BLaER1 treated with 17β-estradiol and CSF1 and Interleukin-3, amounts not matched to agents 10 nM and 100 nM (cell line): ENCODE measurements at regions not wholly inside any gene's neighbourhood (a gene's known extent, or its start where the extent isn't known, plus 50 kb on each side); places are given as distances from the start of the nearest gene placed in this dataset.

ENCODE experiments used
- H3K27ac ChIP-seq, 11 experiments: shearing (Covaris generic); formaldehyde crosslinking; 2 replicates each; pipeline ENCODE4 v1.8.1; 2022
- H3K27me3 ChIP-seq, 11 experiments: shearing (Covaris generic); formaldehyde crosslinking; 2 replicates each; pipeline ENCODE4 v1.8.1; 2022
- H3K36me3 ChIP-seq, 11 experiments: shearing (Covaris generic); formaldehyde crosslinking; 2 replicates each; pipeline ENCODE4 v1.8.1; 2022
- H3K4me1 ChIP-seq, 10 experiments: shearing (Covaris generic); formaldehyde crosslinking; 2 replicates each; pipeline ENCODE4 v1.8.1; 2022
- H3K4me2 ChIP-seq, 11 experiments: shearing (Covaris generic); formaldehyde crosslinking; 2 replicates each; pipeline ENCODE4 v1.8.1; 2022
- H3K4me3 ChIP-seq, 10 experiments: shearing (Covaris generic); formaldehyde crosslinking; 2 replicates each; pipeline ENCODE4 v1.8.1; 2022
- H3K9ac ChIP-seq, 11 experiments: shearing (Covaris generic); formaldehyde crosslinking; 2 replicates each; pipeline ENCODE4 v1.8.1; 2022
- H3K9me3 ChIP-seq, 11 experiments: shearing (Covaris generic); formaldehyde crosslinking; replicated peaks in 1 of 11; 2 replicates each; pipeline ENCODE4 v1.8.1; 2022
- H4K20me1 ChIP-seq, 11 experiments: shearing (Covaris generic); formaldehyde crosslinking; 2 replicates each; pipeline ENCODE4 v1.8.1; 2022
- Cebpa-rat ChIP-seq, 11 experiments: shearing (Covaris generic); IDR thresholded peaks; 2 replicates each; pipeline ENCODE4 v1.8.1; 2022

DNA sequence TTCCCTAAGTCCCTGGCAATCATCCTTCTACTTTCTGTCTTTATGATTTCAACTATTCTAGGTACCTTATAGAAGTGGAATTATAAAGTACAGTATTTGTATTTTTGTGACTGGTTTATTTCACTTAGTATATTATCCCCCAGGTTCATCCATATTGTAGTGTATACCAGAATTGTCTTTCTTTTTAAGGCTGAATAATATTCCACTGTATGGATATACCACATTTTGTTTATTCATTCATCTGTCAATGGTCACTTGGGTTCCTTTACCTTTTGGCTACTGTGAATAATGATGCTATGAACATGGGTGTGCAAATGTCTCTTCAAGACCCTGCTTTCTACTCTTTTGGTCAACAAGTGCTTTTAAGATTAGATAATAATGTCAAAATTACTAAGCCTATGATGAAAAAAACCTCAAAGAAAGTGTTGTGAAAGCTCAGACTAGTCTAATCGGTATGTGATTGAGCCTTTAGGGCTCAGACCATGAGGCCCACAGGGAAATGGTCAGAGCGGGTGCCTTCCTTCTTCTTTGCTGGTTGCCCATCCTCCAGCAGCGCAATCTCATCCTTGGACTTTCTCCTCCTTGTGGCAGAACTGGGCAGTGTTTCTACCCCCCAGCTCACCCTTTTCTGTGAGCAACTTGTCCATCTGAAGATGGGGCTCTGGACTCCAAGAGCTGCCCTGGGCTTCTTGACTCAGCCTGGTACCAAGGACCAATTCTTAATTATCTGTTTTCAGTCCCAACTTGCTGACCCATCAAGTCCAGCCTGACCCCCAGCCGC, 105.4 kb downstream of the TTC8 start:
- no peaks in the 10 kb centered on the region for H3K4me1 ChIP-seq
- peaks cover 10 to 33% (median 25%) of the 10 kb centered on the region in 11 experiments; a peak in 21 of 22 replicates for H3K9me3 ChIP-seq
- no peak for TF ChIP-seq Cebpa-rat (IDR thresholded peaks at IDR 0.05)
- H3K4me2 ChIP-seq: no peak overlapping the region
- H4K20me1 ChIP-seq: no peaks in the 10 kb centered on the region
- H3K27ac ChIP-seq: no peak overlapping the region
- H3K4me3 ChIP-seq: no peak overlapping the region
- no peaks in the 10 kb centered on the region for H3K36me3 ChIP-seq
- H3K27me3 ChIP-seq: no peaks in the 10 kb centered on the region
- no peak overlapping the region for H3K9ac ChIP-seq

DNA sequence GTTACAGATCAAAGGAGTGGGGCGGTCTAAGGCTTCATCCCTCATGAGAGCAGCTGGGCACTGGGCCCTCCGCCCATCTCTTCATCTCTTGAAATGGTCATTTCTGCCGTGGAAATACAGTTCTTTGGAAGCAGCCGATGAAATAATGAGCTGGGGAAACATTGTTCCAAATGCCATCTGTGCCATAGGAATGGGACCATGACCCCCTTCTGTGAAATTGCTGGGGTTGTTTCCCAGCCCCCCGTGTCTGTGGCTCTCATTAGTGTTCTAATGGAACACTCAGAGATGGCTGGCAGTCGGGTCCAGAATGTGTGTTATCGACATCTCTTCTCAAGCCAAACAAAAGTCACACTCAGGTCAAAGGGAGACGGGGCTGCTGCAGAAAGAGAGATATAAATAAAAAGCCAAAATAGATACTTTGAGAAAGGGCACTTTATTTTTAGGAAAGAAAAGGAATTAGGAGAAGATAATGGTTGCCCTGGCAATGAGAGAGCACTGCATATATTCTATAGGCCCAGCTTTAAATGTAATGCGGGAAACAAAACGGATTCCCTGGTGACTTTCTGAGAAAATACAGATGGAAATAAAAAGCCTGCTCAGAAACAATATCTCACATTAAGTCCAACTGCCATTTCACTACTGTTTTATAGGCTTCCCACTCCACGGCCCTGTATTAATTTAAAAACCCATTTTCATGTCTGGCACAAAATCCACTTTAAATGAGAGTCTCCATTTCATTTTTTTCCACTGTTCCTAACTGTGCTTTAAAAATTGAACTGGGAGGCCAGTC, 107.1 kb downstream of the TTC8 start:
- Histone ChIP-seq H3K27me3 (no peaks in the 10 kb centered on the region), H3K4me3 (no peak overlapping the region), H3K9me3 (peaks cover 10 to 33% (median 25%) of the 10 kb centered on the region in 11 experiments; a peak in 21 of 22 replicates), H3K27ac (no peak overlapping the region), H3K36me3 (no peaks in the 10 kb centered on the region), H4K20me1 (no peaks in the 10 kb centered on the region), H3K4me2 (no peak overlapping the region), H3K9ac (no peak overlapping the region), H3K4me1 (no peaks in the 10 kb centered on the region)
- TF ChIP-seq Cebpa-rat (IDR thresholded peaks at IDR 0.05): no peak

DNA sequence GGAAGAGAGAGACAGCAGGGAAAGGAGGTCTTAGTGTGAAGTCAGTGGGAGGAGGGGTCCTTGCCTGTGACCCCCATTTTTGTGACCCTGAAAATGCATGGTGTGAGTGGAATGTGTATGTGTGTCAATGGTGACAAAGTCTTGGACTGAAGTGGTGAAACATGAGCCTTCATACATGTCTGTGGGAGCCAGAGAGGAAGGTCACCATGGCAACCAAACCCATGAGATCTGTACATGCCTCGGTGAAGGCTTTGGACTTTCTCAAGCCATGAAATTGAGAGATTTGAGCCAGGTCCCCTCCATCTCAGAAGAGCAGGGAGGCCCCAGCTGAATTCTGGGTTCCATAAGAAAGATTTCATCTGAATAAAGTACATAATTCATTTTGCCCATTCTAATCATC, 108.7 kb downstream of the TTC8 start:
- Histone ChIP-seq H3K36me3 (no peaks in the 10 kb centered on the region), H3K4me2 (no peak overlapping the region), H3K9ac (no peak overlapping the region), H4K20me1 (no peaks in the 10 kb centered on the region), H3K9me3 (peaks cover 10 to 31% (median 25%) of the 10 kb centered on the region in 11 experiments; a peak in 21 of 22 replicates), H3K27ac (no peak overlapping the region), H3K4me1 (no peaks in the 10 kb centered on the region), H3K4me3 (no peak overlapping the region), H3K27me3 (no peaks in the 10 kb centered on the region)
- TF ChIP-seq Cebpa-rat (IDR thresholded peaks at IDR 0.05): no peak

DNA sequence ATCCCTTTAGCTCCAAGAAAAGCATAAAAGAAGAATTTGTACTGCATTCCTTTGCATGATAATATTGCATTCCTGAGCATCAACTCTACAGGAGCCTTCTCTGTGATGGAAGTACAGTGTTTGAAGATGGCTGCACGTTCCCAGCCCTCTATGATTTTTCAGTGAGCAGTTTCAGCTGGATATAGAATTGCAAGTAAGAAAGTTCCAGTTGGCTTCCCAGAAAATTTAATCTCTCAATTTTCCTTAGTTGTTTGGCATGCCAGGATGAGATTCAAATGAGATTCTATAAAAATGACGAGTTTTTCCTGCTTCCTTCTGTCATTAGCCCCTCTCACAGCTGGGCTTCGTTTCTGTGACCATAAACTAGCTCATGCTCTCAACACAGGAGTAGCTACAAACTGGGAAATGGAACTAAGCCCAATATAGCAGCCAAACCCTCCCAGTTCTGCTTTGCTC, 109.9 kb downstream of the TTC8 start:
- no peak overlapping the region for H3K4me3 ChIP-seq

DNA sequence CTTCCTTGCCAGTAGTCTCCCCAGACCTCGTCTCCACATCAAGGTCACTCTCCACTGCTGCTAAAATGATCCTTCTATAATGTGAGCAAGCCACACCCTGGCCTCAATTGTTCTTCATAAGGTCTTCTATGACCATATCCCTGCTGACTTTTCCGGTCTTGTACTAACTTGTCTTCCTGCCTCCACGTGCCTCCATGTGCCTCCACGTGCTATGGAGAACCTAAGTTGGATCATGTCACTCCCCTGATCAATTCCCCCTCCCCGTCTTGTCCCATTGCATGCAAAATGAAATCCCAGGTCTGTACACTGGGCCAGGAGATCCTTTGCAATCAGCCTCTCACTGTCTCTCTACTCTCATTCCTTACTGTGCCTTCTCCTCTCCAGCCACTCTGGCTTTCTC, 110.6 kb downstream of the TTC8 start:
- TF ChIP-seq Cebpa-rat (IDR thresholded peaks at IDR 0.05): no peak
- Histone ChIP-seq H4K20me1 (no peaks in the 10 kb centered on the region), H3K9me3 (peaks cover 2 to 12% (median 7%) of the 10 kb centered on the region in 11 experiments; a peak in 20 of 22 replicates), H3K36me3 (no peaks in the 10 kb centered on the region), H3K27ac (no peak overlapping the region), H3K4me3 (no peak overlapping the region), H3K27me3 (no peaks in the 10 kb centered on the region), H3K4me1 (no peaks in the 10 kb centered on the region), H3K4me2 (no peak overlapping the region), H3K9ac (no peak overlapping the region)

More for the DNA sequence above, 109.9 kb downstream of the TTC8 start:
- no peaks in the 10 kb centered on the region for H4K20me1 ChIP-seq
- H3K4me1 ChIP-seq: no peaks in the 10 kb centered on the region
- H3K27me3 ChIP-seq: no peaks in the 10 kb centered on the region
- no peaks in the 10 kb centered on the region for H3K36me3 ChIP-seq
- H3K27ac ChIP-seq: no peak overlapping the region
- H3K9ac ChIP-seq: no peak overlapping the region
- H3K9me3 ChIP-seq: peaks cover 8 to 19% (median 14%) of the 10 kb centered on the region in 11 experiments; a peak in 21 of 22 replicates
- TF ChIP-seq Cebpa-rat (IDR thresholded peaks at IDR 0.05): no peak
- H3K4me2 ChIP-seq: no peak overlapping the region

DNA sequence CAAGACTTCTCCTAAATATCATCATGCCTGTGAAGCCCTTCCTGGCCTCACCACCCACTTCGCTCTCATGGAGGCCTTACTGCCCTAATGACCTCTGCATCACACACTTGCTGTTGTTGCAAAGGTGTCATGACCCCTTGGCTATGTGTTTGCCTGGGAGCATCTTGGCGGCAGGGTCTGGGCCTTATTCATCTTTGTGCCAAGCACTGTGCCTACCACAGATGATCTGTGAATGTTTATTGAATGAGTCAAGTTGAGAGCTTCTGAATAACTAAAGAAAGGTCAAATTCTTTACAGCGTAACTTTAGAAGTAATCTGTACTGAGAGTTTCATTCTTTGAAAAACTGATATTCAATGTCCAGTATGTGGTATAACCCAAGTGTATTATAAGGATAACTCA, 113.3 kb downstream of the TTC8 start:
- Histone ChIP-seq H3K4me1 (peaks cover 0 to 7% (median 0%) of the 10 kb centered on the region in 10 experiments; a peak in 3 of 20 replicates), H3K4me2 (no peak overlapping the region), H3K27me3 (no peaks in the 10 kb centered on the region), H4K20me1 (no peaks in the 10 kb centered on the region), H3K9ac (no peak overlapping the region), H3K27ac (no peak overlapping the region), H3K4me3 (no peak overlapping the region), H3K36me3 (no peaks in the 10 kb centered on the region), H3K9me3 (no peaks in the 10 kb centered on the region)
- no peak for TF ChIP-seq Cebpa-rat (IDR thresholded peaks at IDR 0.05)

DNA sequence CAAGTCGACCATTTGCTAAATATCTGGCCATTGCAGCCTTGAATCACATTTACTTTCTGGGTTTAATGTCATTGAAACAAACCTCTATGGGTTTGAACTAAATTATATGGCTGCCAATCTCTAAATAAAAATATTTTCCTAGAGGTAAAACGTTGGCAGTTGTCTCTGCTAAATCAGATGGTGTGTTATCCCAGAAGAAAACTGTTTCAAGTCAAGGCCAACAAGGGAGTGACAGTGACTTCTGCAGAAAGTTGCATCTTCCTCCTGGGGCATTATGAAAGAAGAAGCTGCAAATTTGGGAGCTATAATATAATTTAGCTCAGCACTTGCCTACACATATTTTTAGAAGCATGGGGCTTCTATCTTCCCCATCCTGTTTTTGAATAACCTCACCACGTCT, 116.2 kb downstream of the TTC8 start:
- Histone ChIP-seq H3K4me2 (peak overlapping the region in 1 of 11 experiments; percentile 5; a peak in 1 of 22 replicates), H3K36me3 (no peaks in the 10 kb centered on the region), H3K4me3 (no peak overlapping the region), H3K27me3 (no peaks in the 10 kb centered on the region), H3K9me3 (no peaks in the 10 kb centered on the region), H4K20me1 (no peaks in the 10 kb centered on the region), H3K4me1 (peaks cover 0 to 7% (median 0%) of the 10 kb centered on the region in 10 experiments; a peak in 3 of 20 replicates), H3K9ac (no peak overlapping the region), H3K27ac (no peak overlapping the region)
- TF ChIP-seq Cebpa-rat (IDR thresholded peaks at IDR 0.05): no peak

DNA sequence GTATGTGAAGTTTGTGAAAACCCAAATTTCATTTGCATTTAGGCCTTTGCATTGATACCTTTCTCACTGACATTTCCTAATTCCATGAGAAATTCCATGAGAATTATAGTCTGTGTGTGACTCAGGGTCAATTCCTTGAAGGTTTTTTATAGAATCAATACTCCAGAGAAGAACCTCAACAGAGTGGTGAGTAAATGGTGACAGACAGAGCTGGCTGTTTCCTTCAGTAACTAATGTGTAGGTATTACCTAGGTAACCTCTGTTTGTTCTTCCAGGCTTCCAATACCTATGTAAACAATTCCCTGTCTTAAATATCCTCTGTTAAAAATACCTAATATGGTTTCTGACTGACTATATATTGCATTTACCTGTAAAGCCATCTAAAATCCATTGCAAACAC, 117.0 kb downstream of the TTC8 start:
- no peak for TF ChIP-seq Cebpa-rat (IDR thresholded peaks at IDR 0.05)
- H3K36me3 ChIP-seq: no peaks in the 10 kb centered on the region
- H3K27ac ChIP-seq: no peak overlapping the region
- no peak overlapping the region for H3K4me3 ChIP-seq
- no peaks in the 10 kb centered on the region for H3K9me3 ChIP-seq
- peaks cover 0 to 7% (median 0%) of the 10 kb centered on the region in 10 experiments; a peak in 3 of 20 replicates for H3K4me1 ChIP-seq
- no peaks in the 10 kb centered on the region for H3K27me3 ChIP-seq
- H3K9ac ChIP-seq: no peak overlapping the region
- no peaks in the 10 kb centered on the region for H4K20me1 ChIP-seq
- H3K4me2 ChIP-seq: no peak overlapping the region
